Aorta (tissue), 5 donors: ENCODE measurements at regions not wholly inside any gene's neighbourhood (a gene's known extent, or its start where the extent isn't known, plus 50 kb on each side); places are given as distances from the start of the nearest gene placed in this dataset.

ENCODE experiments used
- ATAC-seq: fragments of 200-7000 bp; cut with Tn5 transposase; one replicate; pipeline ENCODE4 v1.9.1; 2022; ENCODE audit warnings: moderate library complexity; ENCODE audit not compliant: low FRiP score
- DNase-seq, 2 donors: peaks; one replicate each; pipeline ENCODE4 v3.0.0-alpha.2; 2020
- H3K27ac ChIP-seq, 2 donors: one replicate each; pipeline ENCODE4 v1.5.1; 2013; ENCODE audit warnings: low read length in 2 of 2, mild to moderate bottlenecking in 2 of 2, moderate library complexity in 2 of 2, control low read depth in 1 of 2, inconsistent platforms in 1 of 2, low read depth in 1 of 2
- H3K27me3 ChIP-seq, 2 donors: one replicate each; pipeline ENCODE4 v1.6.1; 2013; ENCODE audit warnings: control low read depth in 1 of 2, low read length in 1 of 2, mild to moderate bottlenecking in 1 of 2, moderate library complexity in 1 of 2; ENCODE audit not compliant: insufficient read depth in 2 of 2, control insufficient read depth in 1 of 2
- H3K36me3 ChIP-seq, 2 donors: one replicate each; pipeline ENCODE4 v1.6.1; 2013; ENCODE audit warnings: control low read depth in 1 of 2, low read length in 1 of 2, mild to moderate bottlenecking in 1 of 2; ENCODE audit not compliant: insufficient read depth in 2 of 2, control insufficient read depth in 1 of 2
- H3K4me1 ChIP-seq, 2 donors: one replicate each; pipeline ENCODE4 v1.6.1; 2013; ENCODE audit warnings: low read length in 2 of 2, control low read depth in 1 of 2, mild to moderate bottlenecking in 1 of 2, moderate library complexity in 1 of 2; ENCODE audit not compliant: insufficient read depth in 2 of 2, control insufficient read depth in 1 of 2
- H3K4me3 ChIP-seq, 2 donors: one replicate each; pipeline ENCODE4 v1.5.1; 2013; ENCODE audit warnings: low read length in 2 of 2, control low read depth in 1 of 2, mild to moderate bottlenecking in 1 of 2
- H3K9me3 ChIP-seq: one replicate; pipeline ENCODE4 v1.6.1; 2013; ENCODE audit warnings: mild to moderate bottlenecking, low read length; ENCODE audit not compliant: control insufficient read depth
- WGBS, 2 donors: extraction: QIAGEN DNeasy Blood & Tissue Kit; methylation state at CpG; one replicate each; pipeline ENCODE4 v1.1.7; 2013; 5-methylcytosine and 5-hydroxymethylcytosine counted together
- intact Hi-C, 2 donors: fragments of 100-400 bp; cut with DNase I; formaldehyde crosslinking; loops; one replicate each; pipeline versions ENCODE4 v1.14.2 to v1.15.0; 2022
- donor health status: healthy with polysubstance abuse.
- donor health status: Bipolar disorder and iron deficiency.
- donor health status: DM: no; HTN: no; CAD: no.
- donor health status: DM: no; HTN: no; CAD: no.
- donor health status: DM: yes; HTN: yes; CAD: no.

GRCh38 chr7:106723398-106723797, 62.4 kb upstream of the CCDC71L start:
- H3K4me1 ChIP-seq = no peaks in the 10 kb centered on the region
- intact Hi-C loops = no loop called here
- H3K4me3 ChIP-seq = no peak overlapping the region
- DNase-seq (no peak), ATAC-seq (no peak)
- H3K36me3 ChIP-seq = no peaks in the 10 kb centered on the region
- H3K9me3 ChIP-seq = no peaks in the 10 kb centered on the region
- 24 to 47% methylated on average over 1 of the region's 1 CpG for WGBS, 2 donors
- no peak overlapping the region for H3K27ac ChIP-seq
- no peaks in the 10 kb centered on the region for H3K27me3 ChIP-seq

DNA sequence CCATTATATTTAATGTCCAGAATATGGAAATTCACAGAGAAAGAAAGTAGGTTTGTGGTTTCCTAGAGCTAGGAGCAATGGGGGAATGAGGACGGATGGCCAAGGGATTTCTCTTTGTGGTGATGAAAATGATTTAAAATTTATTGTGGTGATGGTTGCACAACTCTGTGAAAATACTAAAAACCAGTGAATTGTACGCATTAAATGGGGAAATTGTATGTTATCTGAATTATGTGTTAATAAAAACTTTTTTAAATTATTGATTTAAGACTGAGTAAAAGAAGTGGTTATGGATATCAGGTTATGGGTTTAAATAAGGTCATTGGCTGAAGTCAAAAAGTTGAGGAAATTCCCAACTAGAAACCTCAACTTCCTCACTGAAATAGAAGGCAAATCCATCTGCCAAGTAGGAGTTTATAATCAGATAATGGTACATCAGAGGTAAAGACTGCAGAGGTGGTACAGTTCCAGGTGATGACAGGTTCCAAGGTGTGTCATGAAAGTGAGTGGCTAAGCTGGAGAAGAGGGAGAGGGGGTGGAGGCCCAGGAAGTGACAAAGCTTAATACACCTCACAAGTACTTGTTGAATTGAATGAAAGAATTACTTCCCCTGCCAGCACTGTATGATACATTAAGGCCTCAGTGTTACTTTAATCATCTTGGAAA, 68.9 kb upstream of the CCDC71L start:
- intact Hi-C loops = loop anchor here in 1 of 2 donors (5.0 to 10.0 kb wide), 2 partner anchors 188 to 555 kb away; no protein-coding TSS in a partner anchor
- no peak for DNase-seq
- Histone ChIP-seq H3K9me3 (no peaks in the 10 kb centered on the region), H3K27ac (no peak overlapping the region), H3K4me1 (peaks cover 0 to 3% of the 10 kb centered on the region in 2 donors), H3K27me3 (no peaks in the 10 kb centered on the region), H3K36me3 (no peaks in the 10 kb centered on the region), H3K4me3 (no peak overlapping the region)
- ATAC-seq = no peak
- 82% methylated on average over 2 of the region's 2 CpGs for WGBS, 2 donors

DNA sequence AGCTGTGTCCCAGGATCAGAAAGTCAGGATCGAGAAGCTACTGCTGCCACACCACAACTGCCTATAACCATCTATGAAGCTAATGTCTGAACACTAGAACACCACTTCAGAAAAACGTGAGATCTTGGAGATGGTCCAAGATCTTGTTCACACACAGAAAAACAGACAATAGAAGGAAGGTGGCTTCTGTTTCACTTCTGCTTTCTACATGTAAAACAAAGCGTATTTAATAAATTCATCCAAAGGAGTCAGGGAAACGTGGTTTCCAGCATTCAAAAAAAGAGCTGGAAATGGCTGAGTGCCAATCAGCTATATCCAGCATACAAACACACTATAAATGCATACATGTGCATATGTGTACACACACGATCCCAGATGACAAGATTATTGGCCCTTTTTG, 70.2 kb upstream of the CCDC71L start:
- no peaks in the 10 kb centered on the region for H3K9me3 ChIP-seq
- intact Hi-C loops = loop anchor here in 1 of 2 donors (5.0 to 10.0 kb wide), 2 partner anchors 189 to 556 kb away; no protein-coding TSS in a partner anchor
- no peak overlapping the region for H3K4me3 ChIP-seq
- H3K27ac ChIP-seq = no peak overlapping the region
- no peak for ATAC-seq
- no peak for DNase-seq
- H3K36me3 ChIP-seq = no peaks in the 10 kb centered on the region
- WGBS, 2 donors = 59% methylated on average over 5 of the region's 5 CpGs
- H3K27me3 ChIP-seq = no peaks in the 10 kb centered on the region
- H3K4me1 ChIP-seq = peaks cover 0 to 3% of the 10 kb centered on the region in 2 donors

DNA sequence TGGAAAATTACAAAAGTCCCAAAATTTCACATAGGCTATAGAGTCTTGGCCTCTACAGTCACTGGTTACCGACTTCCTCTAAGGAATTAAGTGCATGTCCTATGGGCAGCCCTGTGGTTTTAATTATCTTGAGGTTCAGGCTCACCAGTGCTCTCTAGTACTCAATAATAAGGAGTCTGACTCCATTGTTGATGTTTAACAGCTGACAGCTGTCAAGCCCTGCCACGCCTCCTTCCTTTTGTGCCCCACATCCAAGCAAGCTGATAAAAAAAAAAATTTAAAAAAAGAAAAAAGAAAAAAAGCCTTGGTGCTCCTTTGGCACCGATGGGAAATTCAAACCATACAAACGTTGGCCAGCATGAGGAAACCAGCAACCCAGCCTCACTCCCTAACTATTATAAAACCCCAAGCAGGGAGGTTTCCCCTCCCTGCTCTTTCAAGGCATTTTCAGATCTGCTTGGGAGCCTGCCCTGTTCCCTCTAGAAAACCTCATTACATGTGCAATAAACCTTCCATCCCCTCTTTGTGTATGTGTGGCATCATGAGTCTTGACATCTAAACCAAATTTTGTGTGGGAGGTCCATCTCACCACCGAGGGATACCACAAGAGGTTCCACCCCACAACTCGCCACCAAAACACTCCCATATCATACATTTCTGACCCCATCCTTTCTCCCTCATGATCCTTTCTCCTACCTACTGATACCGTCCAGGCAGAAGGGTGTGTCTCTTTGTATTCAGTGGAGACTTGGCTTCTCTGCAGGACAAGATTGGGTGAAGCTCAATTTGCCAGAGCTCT, 70.9 kb upstream of the CCDC71L start:
- no peaks in the 10 kb centered on the region for H3K36me3 ChIP-seq
- no peaks in the 10 kb centered on the region for H3K27me3 ChIP-seq
- no peak overlapping the region for H3K27ac ChIP-seq
- no peak overlapping the region for H3K4me3 ChIP-seq
- intact Hi-C loops = loop anchor here in 1 of 2 donors (5.0 to 10.0 kb wide), 2 partner anchors 190 to 557 kb away; no protein-coding TSS in a partner anchor
- ATAC-seq (no peak), DNase-seq (no peak)
- H3K9me3 ChIP-seq = no peaks in the 10 kb centered on the region
- peaks cover 0 to 3% of the 10 kb centered on the region in 2 donors for H3K4me1 ChIP-seq
- 54 to 60% methylated on average over 7 of the region's 7 CpGs for WGBS, 2 donors

DNA sequence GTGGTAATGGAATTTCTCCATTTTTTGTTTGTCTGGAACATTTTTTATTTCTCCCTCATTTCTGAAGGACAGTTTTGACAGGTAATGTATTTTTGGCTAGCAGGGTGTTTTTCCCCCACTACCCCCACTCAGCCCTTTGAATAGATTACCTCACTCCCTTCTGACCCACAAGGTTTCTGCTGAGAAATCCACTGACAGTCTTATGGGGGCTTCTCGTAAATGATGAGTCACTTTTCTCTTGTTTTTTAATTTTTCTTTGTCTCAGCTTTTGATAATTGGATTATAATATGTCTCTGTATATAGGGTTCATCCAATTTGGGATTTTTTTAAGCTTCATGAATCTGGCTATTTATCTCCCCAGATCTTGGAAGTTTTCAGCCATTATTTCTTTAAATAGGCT, 74.7 kb upstream of the CCDC71L start:
- intact Hi-C loops = loop anchor here (2.0 to 10.0 kb wide), 4 partner anchors 73 to 561 kb away; partner anchors contain the start of gene CCDC71L (in 2 of the 2)
- Histone ChIP-seq H3K9me3 (no peaks in the 10 kb centered on the region), H3K36me3 (no peaks in the 10 kb centered on the region), H3K4me1 (peaks cover 0 to 3% of the 10 kb centered on the region in 2 donors), H3K27me3 (no peaks in the 10 kb centered on the region), H3K4me3 (no peak overlapping the region), H3K27ac (no peak overlapping the region)
- WGBS, 2 donors = 79 to 87% methylated on average over 1 of the region's 1 CpG
- ATAC-seq = no peak
- DNase-seq = no peak

DNA sequence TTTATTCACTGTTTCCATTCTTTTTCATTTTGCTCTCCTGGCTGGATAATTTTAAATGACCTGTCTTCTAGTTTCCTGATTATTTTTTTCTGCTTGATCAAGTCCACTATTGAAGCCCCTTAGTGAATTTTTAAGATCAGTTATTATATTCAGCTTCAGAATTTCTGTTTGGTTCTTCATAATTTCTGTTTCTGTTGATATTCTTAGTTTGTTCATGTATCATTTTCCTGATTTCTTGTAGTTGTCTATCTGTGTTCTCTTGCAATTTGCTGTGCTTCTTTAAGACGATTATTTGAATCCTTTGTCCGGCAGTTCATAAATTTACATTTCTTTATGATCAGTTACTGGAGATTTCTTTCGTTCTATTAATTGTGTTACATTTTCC, 75.2 kb upstream of the CCDC71L start:
- DNase-seq (no peak), ATAC-seq (no peak)
- 73 to 83% methylated on average over 3 of the region's 3 CpGs for WGBS, 2 donors
- no peak overlapping the region for H3K4me3 ChIP-seq
- H3K27ac ChIP-seq = no peak overlapping the region
- peaks cover 0 to 3% of the 10 kb centered on the region in 2 donors for H3K4me1 ChIP-seq
- H3K36me3 ChIP-seq = no peaks in the 10 kb centered on the region
- H3K27me3 ChIP-seq = no peaks in the 10 kb centered on the region
- H3K9me3 ChIP-seq = no peaks in the 10 kb centered on the region
- intact Hi-C loops = loop anchor here (2.0 to 10.0 kb wide), 4 partner anchors 74 to 561 kb away; partner anchors contain the start of gene CCDC71L (in 2 of the 2)

DNA sequence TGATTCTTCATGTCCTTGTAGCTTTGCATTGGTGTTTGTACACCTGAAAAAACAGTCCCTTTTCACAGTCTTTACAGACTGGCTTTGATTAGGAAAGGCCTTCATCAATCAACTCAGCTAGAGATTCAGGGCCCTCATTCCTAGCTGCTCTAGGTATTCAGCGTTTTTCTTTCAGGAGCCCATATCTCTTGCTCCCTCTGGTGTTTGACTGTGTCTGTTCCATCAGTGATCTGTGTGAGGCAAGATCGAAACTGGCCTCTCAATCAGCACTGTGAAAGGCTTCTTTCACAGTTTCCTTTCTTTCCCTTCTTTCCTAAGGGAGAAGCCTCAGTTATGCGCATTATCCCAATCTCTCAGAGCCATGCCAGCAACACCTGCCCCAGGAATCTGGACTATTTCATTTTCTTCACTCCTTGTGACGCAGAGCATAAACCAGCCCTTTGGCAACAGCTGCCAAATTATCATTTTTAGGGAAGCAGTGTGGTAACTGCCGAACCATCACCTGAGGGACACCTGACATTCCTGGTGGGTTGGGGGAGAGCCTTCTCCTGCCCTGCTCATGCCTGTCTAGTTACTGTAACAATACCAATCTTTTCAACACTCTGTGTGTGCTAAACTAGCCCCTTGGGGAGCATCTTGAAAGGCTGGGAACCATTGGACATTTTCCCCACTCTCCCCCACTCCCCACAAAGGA, 75.7 kb upstream of the CCDC71L start:
- H3K27me3 ChIP-seq = no peaks in the 10 kb centered on the region
- DNase-seq (no peak), ATAC-seq (peak; percentile 75)
- no peak overlapping the region for H3K27ac ChIP-seq
- H3K4me1 ChIP-seq = peaks cover 0 to 3% of the 10 kb centered on the region in 2 donors
- intact Hi-C loops = loop anchor here (2.0 to 10.0 kb wide), 4 partner anchors 74 to 562 kb away; partner anchors contain the start of gene CCDC71L (in 2 of the 2)
- H3K4me3 ChIP-seq = no peak overlapping the region
- 44 to 56% methylated on average over 5 of the region's 5 CpGs for WGBS, 2 donors
- no peaks in the 10 kb centered on the region for H3K9me3 ChIP-seq
- H3K36me3 ChIP-seq = no peaks in the 10 kb centered on the region

GRCh38 chr7:106737202-106737562, 76.2 kb upstream of the CCDC71L start:
- WGBS, 2 donors = 57 to 60% methylated on average over 1 of the region's 1 CpG
- no peak for DNase-seq
- intact Hi-C loops = loop anchor here (2.0 to 10.0 kb wide), 4 partner anchors 75 to 562 kb away; partner anchors contain the start of gene CCDC71L (in 2 of the 2)
- Histone ChIP-seq H3K9me3 (no peaks in the 10 kb centered on the region), H3K4me3 (no peak overlapping the region), H3K36me3 (no peaks in the 10 kb centered on the region), H3K4me1 (peaks cover 0 to 3% of the 10 kb centered on the region in 2 donors), H3K27me3 (no peaks in the 10 kb centered on the region), H3K27ac (no peak overlapping the region)
- ATAC-seq = no peak
